ENCODE measurements at regions not wholly inside any gene's neighbourhood (a gene's known extent, or its start where the extent isn't known, plus 50 kb on each side); places are given as distances from the start of the nearest gene placed in this dataset.

DNA sequence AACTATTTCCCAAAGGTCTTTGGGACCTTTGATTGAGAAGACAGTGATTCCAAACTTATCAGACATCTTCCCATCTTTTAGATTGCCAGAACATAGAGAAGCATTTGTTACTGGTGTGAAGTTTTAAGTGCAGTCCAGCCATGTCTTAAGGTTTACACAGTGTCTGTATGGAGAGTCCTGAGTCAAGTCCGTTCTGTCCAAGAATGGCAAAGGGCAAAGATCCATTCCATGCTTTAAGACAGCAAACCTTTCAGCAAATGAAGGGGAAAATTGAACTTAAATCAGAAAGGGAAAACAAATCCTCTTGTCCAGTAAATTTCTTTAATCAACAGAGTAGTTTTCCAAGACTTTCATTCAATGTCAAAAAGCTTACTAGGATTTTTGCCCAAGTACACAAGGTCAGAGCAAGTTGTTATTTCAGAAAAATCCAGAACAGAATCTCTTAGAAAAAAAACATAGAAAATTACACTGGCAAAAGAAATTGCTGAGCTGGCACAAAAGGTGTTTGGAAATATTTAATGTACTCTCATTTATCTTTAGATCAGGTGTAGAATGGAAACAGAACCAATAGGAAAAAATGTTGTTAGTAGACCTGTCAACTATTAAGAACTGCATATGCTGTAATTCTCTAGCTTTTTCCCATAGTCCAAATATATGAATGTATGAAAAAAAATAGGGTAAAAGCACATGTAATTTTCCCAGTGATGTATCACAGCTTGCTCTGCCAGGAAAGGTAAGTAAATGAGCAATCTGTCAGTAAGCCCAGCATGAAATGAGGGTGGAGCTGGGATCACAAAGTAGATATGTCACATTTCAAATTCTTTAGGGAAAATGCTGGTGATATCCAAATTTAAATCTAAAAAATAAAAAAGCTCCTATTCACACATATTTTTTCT, 1099.9 kb downstream of the TUSC7 start:
- Histone ChIP-seq H3K36me3 (ENCODE audit: control insufficient read depth in 2 of 2, insufficient read depth in 2 of 2, low read length in 2 of 2) (no peaks in the 10 kb centered on the region), H3K9ac (ENCODE audit: low read length in 2 of 2) (no peak overlapping the region), H3K4me3 (ENCODE audit: low read length in 2 of 2) (no peak overlapping the region), H3K9me3 (ENCODE audit: control insufficient read depth in 2 of 2, low read length in 2 of 2) (no peaks in the 10 kb centered on the region), H3K27ac (ENCODE audit: low read length) (no peak overlapping the region), H3K27me3 (ENCODE audit: control insufficient read depth in 1 of 2, insufficient read depth in 2 of 2, low read length in 2 of 2) (no peaks in the 10 kb centered on the region), H3K4me1 (ENCODE audit: control insufficient read depth, insufficient read depth, low read length) (no peaks in the 10 kb centered on the region)

DNA sequence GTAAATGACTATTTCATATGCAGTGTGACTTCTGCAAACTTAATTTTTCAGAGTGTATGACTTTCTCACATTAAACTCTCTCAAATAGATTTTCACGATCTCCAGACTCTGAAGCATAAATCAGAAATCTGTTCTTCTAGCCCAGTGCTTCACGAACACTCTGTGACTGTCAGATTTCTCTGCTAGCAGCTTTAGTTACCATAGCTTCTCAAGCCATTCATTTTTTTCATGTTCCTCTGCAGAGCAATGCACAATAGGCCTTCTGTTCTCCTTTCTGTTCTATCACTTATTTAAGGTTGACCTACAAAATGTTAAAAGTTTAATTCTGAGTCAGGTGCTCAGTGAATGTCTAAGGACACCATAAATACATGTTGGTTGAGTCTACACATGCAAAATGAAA, 1102.2 kb downstream of the TUSC7 start:
- H3K9ac ChIP-seq (ENCODE audit: low read length in 2 of 2) = no peak overlapping the region
- H3K27me3 ChIP-seq (ENCODE audit: control insufficient read depth in 1 of 2, insufficient read depth in 2 of 2, low read length in 2 of 2) = no peaks in the 10 kb centered on the region
- no peaks in the 10 kb centered on the region for H3K4me1 ChIP-seq (ENCODE audit: control insufficient read depth, insufficient read depth, low read length)
- no peak overlapping the region for H3K4me3 ChIP-seq (ENCODE audit: low read length in 2 of 2)
- H3K9me3 ChIP-seq (ENCODE audit: control insufficient read depth in 2 of 2, low read length in 2 of 2) = no peaks in the 10 kb centered on the region
- no peak overlapping the region for H3K27ac ChIP-seq (ENCODE audit: low read length)
- no peaks in the 10 kb centered on the region for H3K36me3 ChIP-seq (ENCODE audit: control insufficient read depth in 2 of 2, insufficient read depth in 2 of 2, low read length in 2 of 2)

DNA sequence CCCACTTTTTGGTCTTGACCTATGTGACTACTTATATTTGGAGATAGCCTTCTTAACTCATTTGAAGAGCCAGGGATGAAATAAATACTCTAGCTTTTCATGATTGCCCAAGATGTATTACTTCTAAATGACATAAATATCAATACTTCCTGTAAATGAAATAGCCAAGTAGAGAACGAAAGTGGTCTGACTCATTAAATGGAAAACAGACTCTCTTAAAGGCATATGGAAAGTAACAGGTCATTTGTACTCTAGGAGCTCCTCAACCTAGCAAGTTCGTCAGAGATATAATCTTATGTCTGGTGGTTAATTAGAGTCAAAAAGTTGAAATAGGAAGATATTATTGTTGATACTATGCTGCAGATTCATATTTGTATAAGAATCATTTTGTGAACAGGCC, 1105.4 kb downstream of the TUSC7 start:
- Histone ChIP-seq H3K4me3 (ENCODE audit: low read length in 2 of 2) (no peak overlapping the region), H3K9ac (ENCODE audit: low read length in 2 of 2) (no peak overlapping the region), H3K9me3 (ENCODE audit: control insufficient read depth in 2 of 2, low read length in 2 of 2) (no peaks in the 10 kb centered on the region), H3K36me3 (ENCODE audit: control insufficient read depth in 2 of 2, insufficient read depth in 2 of 2, low read length in 2 of 2) (no peaks in the 10 kb centered on the region), H3K27me3 (ENCODE audit: control insufficient read depth in 1 of 2, insufficient read depth in 2 of 2, low read length in 2 of 2) (no peaks in the 10 kb centered on the region), H3K4me1 (ENCODE audit: control insufficient read depth, insufficient read depth, low read length) (no peaks in the 10 kb centered on the region), H3K27ac (ENCODE audit: low read length) (no peak overlapping the region)

DNA sequence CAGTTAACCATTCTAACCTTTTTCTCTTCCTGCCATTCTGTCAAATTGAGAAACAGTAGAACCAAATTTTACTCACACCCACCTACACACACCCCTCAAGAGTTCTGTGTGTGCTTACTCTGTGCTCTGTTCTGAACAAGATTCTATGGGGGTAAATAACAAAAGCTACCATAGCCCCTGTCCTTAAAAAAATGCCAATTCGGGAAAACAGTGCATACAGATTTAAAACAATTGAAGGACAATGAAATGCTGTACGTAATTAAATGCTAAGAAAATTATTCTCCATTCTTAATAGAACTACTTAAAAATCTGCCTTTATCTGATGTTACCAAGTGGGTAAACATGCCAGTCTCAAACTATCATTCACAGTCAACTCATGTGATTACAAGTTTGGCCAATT, 1107.5 kb downstream of the TUSC7 start:
- H3K4me1 ChIP-seq (ENCODE audit: control insufficient read depth, insufficient read depth, low read length) = no peaks in the 10 kb centered on the region
- H3K4me3 ChIP-seq (ENCODE audit: low read length in 2 of 2) = no peak overlapping the region
- H3K9me3 ChIP-seq (ENCODE audit: control insufficient read depth in 2 of 2, low read length in 2 of 2) = no peaks in the 10 kb centered on the region
- no peak overlapping the region for H3K27ac ChIP-seq (ENCODE audit: low read length)
- H3K36me3 ChIP-seq (ENCODE audit: control insufficient read depth in 2 of 2, insufficient read depth in 2 of 2, low read length in 2 of 2) = no peaks in the 10 kb centered on the region
- no peak overlapping the region for H3K9ac ChIP-seq (ENCODE audit: low read length in 2 of 2)
- H3K27me3 ChIP-seq (ENCODE audit: control insufficient read depth in 1 of 2, insufficient read depth in 2 of 2, low read length in 2 of 2) = no peaks in the 10 kb centered on the region

DNA sequence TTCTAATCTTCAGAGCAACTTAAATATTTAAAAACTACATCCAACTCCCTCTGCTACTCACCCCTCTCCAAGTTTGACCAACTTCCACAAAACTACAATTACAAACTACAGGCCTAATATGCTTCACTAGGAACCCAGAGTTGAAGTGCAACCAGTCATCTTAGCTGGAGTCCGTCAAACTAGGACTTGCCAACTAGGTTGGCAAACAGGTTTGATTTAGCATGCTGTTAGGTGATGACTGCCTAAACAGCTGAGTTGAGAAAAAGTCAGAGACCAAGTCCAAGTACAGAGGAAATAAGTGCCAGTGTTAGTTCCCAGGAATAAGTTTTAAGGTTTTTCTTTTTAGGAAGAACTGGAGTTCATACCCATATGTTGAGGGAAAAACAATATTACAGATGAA, 1109.0 kb downstream of the TUSC7 start:
- no peaks in the 10 kb centered on the region for H3K4me1 ChIP-seq (ENCODE audit: control insufficient read depth, insufficient read depth, low read length)
- H3K9ac ChIP-seq (ENCODE audit: low read length in 2 of 2) = no peak overlapping the region
- H3K36me3 ChIP-seq (ENCODE audit: control insufficient read depth in 2 of 2, insufficient read depth in 2 of 2, low read length in 2 of 2) = no peaks in the 10 kb centered on the region
- no peak overlapping the region for H3K27ac ChIP-seq (ENCODE audit: low read length)
- H3K9me3 ChIP-seq (ENCODE audit: control insufficient read depth in 2 of 2, low read length in 2 of 2) = no peaks in the 10 kb centered on the region
- H3K4me3 ChIP-seq (ENCODE audit: low read length in 2 of 2) = no peak overlapping the region
- H3K27me3 ChIP-seq (ENCODE audit: control insufficient read depth in 1 of 2, insufficient read depth in 2 of 2, low read length in 2 of 2) = no peaks in the 10 kb centered on the region

DNA sequence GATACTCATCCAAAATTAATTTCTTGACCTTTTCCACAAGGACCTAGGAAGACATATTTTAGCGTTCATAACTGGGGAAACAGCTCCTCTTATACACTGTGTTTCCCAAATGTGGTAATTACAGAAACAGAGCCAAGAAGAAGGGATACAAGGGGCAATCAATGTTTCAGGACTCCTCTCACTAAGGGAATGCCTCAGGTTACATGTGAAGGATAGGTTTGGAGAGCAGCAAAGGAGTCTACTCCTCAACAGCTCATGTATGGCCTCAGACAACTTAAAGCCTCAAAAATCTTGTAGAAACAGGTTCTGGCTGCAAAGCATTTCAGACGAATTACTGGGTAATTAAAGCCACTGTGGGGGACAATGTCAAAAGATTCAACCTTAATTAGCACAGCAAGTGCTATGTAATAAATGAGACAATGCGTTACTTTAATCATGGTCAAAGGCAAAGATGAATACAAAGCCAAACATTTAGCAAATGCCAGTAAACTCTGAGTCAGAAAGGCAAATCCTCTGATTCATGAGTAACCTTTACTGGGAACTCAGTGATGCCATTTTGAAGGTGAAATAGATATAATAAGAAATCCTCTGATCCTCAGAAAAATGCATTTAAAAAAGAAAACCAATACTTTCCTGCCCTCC, 1111.2 kb downstream of the TUSC7 start:
- H3K9ac ChIP-seq (ENCODE audit: low read length in 2 of 2) = no peak overlapping the region
- no peak overlapping the region for H3K27ac ChIP-seq (ENCODE audit: low read length)
- H3K9me3 ChIP-seq (ENCODE audit: control insufficient read depth in 2 of 2, low read length in 2 of 2) = no peaks in the 10 kb centered on the region
- H3K27me3 ChIP-seq (ENCODE audit: control insufficient read depth in 1 of 2, insufficient read depth in 2 of 2, low read length in 2 of 2) = no peaks in the 10 kb centered on the region
- no peaks in the 10 kb centered on the region for H3K4me1 ChIP-seq (ENCODE audit: control insufficient read depth, insufficient read depth, low read length)
- no peaks in the 10 kb centered on the region for H3K36me3 ChIP-seq (ENCODE audit: control insufficient read depth in 2 of 2, insufficient read depth in 2 of 2, low read length in 2 of 2)
- H3K4me3 ChIP-seq (ENCODE audit: low read length in 2 of 2) = no peak overlapping the region

DNA sequence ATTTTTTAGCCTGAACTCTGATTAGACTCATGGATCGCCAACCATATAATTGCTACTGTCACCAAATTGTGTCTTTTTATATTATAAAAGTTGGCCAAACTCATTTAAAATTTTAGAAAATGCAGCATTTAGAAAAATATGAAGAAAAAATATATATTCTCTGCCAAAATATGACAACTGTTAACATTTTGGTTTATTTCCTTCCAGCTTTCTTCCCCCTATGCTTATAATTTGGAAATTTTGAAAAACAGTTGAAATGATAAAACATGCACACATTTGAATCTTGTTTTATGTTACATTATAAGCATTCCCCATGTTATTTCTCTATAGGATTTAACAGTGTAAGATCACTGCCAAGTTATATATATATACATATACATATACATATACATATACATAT, 1112.8 kb downstream of the TUSC7 start:
- Histone ChIP-seq H3K4me1 (ENCODE audit: control insufficient read depth, insufficient read depth, low read length) (no peaks in the 10 kb centered on the region), H3K9ac (ENCODE audit: low read length in 2 of 2) (no peak overlapping the region), H3K27me3 (ENCODE audit: control insufficient read depth in 1 of 2, insufficient read depth in 2 of 2, low read length in 2 of 2) (no peaks in the 10 kb centered on the region), H3K9me3 (ENCODE audit: control insufficient read depth in 2 of 2, low read length in 2 of 2) (no peaks in the 10 kb centered on the region), H3K4me3 (ENCODE audit: low read length in 2 of 2) (no peak overlapping the region), H3K27ac (ENCODE audit: low read length) (no peak overlapping the region), H3K36me3 (ENCODE audit: control insufficient read depth in 2 of 2, insufficient read depth in 2 of 2, low read length in 2 of 2) (no peaks in the 10 kb centered on the region)

DNA sequence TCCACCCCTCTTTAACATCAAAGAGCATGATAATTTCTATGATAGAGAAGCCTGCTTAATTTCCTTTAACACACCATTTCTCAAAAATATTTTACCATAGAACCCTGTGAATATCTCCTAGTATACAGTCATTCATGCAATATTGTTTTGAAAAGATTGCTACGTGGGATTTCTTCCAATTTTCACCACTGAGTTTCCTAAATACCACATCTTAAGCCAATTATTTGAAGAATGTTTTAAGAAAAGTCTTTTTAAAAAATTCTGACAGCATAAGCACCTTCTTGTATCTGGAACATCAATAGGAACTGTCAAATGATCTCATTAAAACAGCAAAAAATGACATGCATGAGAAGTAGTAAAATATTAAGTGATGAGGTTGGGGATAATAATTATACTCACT, 1126.7 kb downstream of the TUSC7 start:
- Histone ChIP-seq H3K27me3 (ENCODE audit: control insufficient read depth in 1 of 2, insufficient read depth in 2 of 2, low read length in 2 of 2) (no peaks in the 10 kb centered on the region), H3K4me1 (ENCODE audit: control insufficient read depth, insufficient read depth, low read length) (no peaks in the 10 kb centered on the region), H3K4me3 (ENCODE audit: low read length in 2 of 2) (no peak overlapping the region), H3K9ac (ENCODE audit: low read length in 2 of 2) (no peak overlapping the region), H3K9me3 (ENCODE audit: control insufficient read depth in 2 of 2, low read length in 2 of 2) (no peaks in the 10 kb centered on the region), H3K27ac (ENCODE audit: low read length) (no peak overlapping the region), H3K36me3 (ENCODE audit: control insufficient read depth in 2 of 2, insufficient read depth in 2 of 2, low read length in 2 of 2) (no peaks in the 10 kb centered on the region)

DNA sequence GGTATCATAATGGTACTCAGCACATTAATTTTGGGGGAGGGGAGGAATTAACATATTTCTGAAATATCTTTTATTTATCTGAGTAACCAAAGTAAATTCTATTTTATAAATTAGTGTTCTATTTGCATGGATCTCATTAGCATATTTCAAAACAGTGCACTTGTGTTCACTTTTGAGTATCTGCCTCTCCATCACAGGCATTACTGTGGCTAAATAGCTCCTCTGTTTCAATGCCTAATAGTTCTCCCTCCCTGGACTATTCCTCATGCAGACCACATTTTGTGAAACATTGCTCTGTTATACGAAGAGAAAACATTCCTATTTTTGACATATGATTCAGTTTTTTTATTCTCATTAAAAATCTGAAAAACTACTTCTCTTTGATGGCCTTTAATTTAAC, 1127.8 kb downstream of the TUSC7 start:
- Histone ChIP-seq H3K9ac (ENCODE audit: low read length in 2 of 2) (no peak overlapping the region), H3K4me3 (ENCODE audit: low read length in 2 of 2) (no peak overlapping the region), H3K36me3 (ENCODE audit: control insufficient read depth in 2 of 2, insufficient read depth in 2 of 2, low read length in 2 of 2) (no peaks in the 10 kb centered on the region), H3K27me3 (ENCODE audit: control insufficient read depth in 1 of 2, insufficient read depth in 2 of 2, low read length in 2 of 2) (no peaks in the 10 kb centered on the region), H3K27ac (ENCODE audit: low read length) (no peak overlapping the region), H3K9me3 (ENCODE audit: control insufficient read depth in 2 of 2, low read length in 2 of 2) (no peaks in the 10 kb centered on the region), H3K4me1 (ENCODE audit: control insufficient read depth, insufficient read depth, low read length) (no peaks in the 10 kb centered on the region)

DNA sequence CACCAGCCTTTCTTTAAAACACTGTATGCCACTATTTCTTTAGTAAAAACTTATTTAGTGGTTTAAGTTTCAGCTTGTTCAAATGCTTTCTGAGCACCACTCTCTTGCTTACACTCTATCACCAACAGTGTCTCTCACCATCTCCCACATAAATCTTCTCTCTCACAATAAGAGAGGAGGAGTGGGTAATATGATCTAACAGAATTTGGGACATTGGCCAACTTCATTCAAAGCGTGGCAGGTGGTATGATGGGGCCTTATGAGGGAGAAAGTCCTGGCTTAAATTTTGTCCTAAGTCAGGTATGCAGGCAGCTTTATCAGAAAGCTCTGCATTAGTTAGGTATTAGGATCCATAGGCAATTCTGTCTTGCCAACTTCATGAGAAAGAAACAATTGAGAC, 1132.5 kb downstream of the TUSC7 start:
- Histone ChIP-seq H3K9ac (ENCODE audit: low read length in 2 of 2) (no peak overlapping the region), H3K36me3 (ENCODE audit: control insufficient read depth in 2 of 2, insufficient read depth in 2 of 2, low read length in 2 of 2) (no peaks in the 10 kb centered on the region), H3K27ac (ENCODE audit: low read length) (no peak overlapping the region), H3K4me3 (ENCODE audit: low read length in 2 of 2) (no peak overlapping the region), H3K4me1 (ENCODE audit: control insufficient read depth, insufficient read depth, low read length) (no peaks in the 10 kb centered on the region), H3K27me3 (ENCODE audit: control insufficient read depth in 1 of 2, insufficient read depth in 2 of 2, low read length in 2 of 2) (no peaks in the 10 kb centered on the region), H3K9me3 (ENCODE audit: control insufficient read depth in 2 of 2, low read length in 2 of 2) (no peaks in the 10 kb centered on the region)

DNA sequence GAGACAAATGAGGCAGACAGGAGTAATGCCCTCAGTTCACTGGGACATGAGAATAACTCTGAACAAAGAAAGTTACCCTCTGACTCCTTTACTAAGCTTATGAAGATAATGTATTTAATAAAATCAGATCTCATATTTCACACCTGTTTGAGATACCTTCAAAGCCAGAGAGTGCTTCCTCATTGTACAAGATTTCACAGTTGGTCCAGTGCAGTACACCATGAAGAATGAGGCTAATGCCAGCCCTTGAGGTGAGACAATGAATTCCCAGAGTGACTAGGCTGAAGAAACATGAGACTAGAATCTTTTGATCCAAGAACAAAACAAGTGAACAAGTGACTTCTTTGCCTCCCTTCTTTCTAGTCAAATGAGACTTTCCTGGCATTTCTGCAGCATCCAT, 1133.8 kb downstream of the TUSC7 start:
- no peaks in the 10 kb centered on the region for H3K27me3 ChIP-seq (ENCODE audit: control insufficient read depth in 1 of 2, insufficient read depth in 2 of 2, low read length in 2 of 2)
- H3K4me1 ChIP-seq (ENCODE audit: control insufficient read depth, insufficient read depth, low read length) = no peaks in the 10 kb centered on the region
- no peaks in the 10 kb centered on the region for H3K9me3 ChIP-seq (ENCODE audit: control insufficient read depth in 2 of 2, low read length in 2 of 2)
- H3K9ac ChIP-seq (ENCODE audit: low read length in 2 of 2) = no peak overlapping the region
- no peak overlapping the region for H3K4me3 ChIP-seq (ENCODE audit: low read length in 2 of 2)
- H3K27ac ChIP-seq (ENCODE audit: low read length) = no peak overlapping the region
- H3K36me3 ChIP-seq (ENCODE audit: control insufficient read depth in 2 of 2, insufficient read depth in 2 of 2, low read length in 2 of 2) = no peaks in the 10 kb centered on the region
